Parathyroid adenoma (tissue), 2 donors: ENCODE measurements at regions not wholly inside any gene's neighbourhood (a gene's known extent, or its start where the extent isn't known, plus 50 kb on each side); places are given as distances from the start of the nearest gene placed in this dataset.

ENCODE experiments used
- H2AFZ ChIP-seq: fragments of 300-600 bp; sonication (generic); one replicate; pipeline ENCODE4 v1.7.0; 2017; ENCODE audit warnings: antibody characterized with exemption, mild to moderate bottlenecking
- H3K27ac ChIP-seq: fragments of 300-600 bp; sonication (generic); one replicate; pipeline ENCODE4 v1.7.0; 2017
- H3K27me3 ChIP-seq: fragments of 300-600 bp; sonication (generic); one replicate; pipeline ENCODE4 v1.7.0; 2017; ENCODE audit warnings: low read length; ENCODE audit not compliant: control insufficient read depth, insufficient read depth
- H3K36me3 ChIP-seq: fragments of 300-600 bp; sonication (generic); one replicate; pipeline ENCODE4 v1.7.0; 2017; ENCODE audit warnings: low read length; ENCODE audit not compliant: control insufficient read depth, insufficient read depth
- H3K4me1 ChIP-seq: fragments of 300-600 bp; sonication (generic); one replicate; pipeline ENCODE4 v1.7.0; 2017; ENCODE audit warnings: control low read depth
- H3K4me2 ChIP-seq: fragments of 300-600 bp; sonication (generic); one replicate; pipeline ENCODE4 v1.7.0; 2017; ENCODE audit warnings: low read length
- H3K4me3 ChIP-seq: fragments of 300-600 bp; sonication (generic); one replicate; pipeline ENCODE4 v1.7.0; 2017; ENCODE audit warnings: low read depth, low read length
- H3K79me2 ChIP-seq: fragments of 300-600 bp; sonication (generic); one replicate; pipeline ENCODE4 v1.7.0; 2017; ENCODE audit warnings: control low read depth
- H3K9ac ChIP-seq: fragments of 300-600 bp; sonication (generic); one replicate; pipeline ENCODE4 v1.7.0; 2017; ENCODE audit warnings: mild to moderate bottlenecking
- H3K9me3 ChIP-seq: fragments of 300-600 bp; sonication (generic); one replicate; pipeline ENCODE4 v1.7.0; 2017; ENCODE audit warnings: low read length; ENCODE audit not compliant: control insufficient read depth
- TF ChIP-seq, protein P1 (sequence below): fragments of 300-600 bp; sonication (generic); IDR thresholded peaks from one replicate; pipeline ENCODE4 v1.7.0; 2017; ENCODE audit warnings: antibody characterized with exemption, mild to moderate bottlenecking
- donor health status: primary hyperparathyroidism.

DNA sequence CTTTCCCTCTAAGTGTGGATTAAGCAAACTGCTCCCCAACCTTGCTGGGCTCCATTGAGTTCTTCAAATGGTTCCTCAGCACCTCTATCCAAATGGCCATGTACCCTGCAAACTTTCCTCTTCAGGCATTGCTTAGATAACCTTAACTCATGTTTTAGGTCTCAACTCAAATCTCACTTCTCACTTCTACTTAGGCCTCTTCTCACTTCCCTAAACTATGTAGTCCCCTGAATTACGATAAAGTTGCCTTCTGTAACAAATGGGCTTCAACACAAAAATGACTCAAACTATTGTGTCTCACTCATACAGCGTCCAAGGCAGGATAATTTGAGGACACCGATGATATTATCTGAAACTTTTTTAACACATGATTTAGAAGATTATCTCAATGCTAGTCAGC, 62.4 kb upstream of the STAC start:
- no peaks in the 10 kb centered on the region for H3K36me3 ChIP-seq
- no peaks in the 10 kb centered on the region for H3K27me3 ChIP-seq
- no peak overlapping the region for H2AFZ ChIP-seq
- H3K4me2 ChIP-seq = no peak overlapping the region
- peaks cover 4% of the 10 kb centered on the region for H3K4me1 ChIP-seq
- H3K9me3 ChIP-seq = no peaks in the 10 kb centered on the region
- no peak overlapping the region for H3K27ac ChIP-seq
- no peak overlapping the region for H3K9ac ChIP-seq
- no peaks in the 10 kb centered on the region for H3K79me2 ChIP-seq
- TF ChIP-seq, protein P1, sequence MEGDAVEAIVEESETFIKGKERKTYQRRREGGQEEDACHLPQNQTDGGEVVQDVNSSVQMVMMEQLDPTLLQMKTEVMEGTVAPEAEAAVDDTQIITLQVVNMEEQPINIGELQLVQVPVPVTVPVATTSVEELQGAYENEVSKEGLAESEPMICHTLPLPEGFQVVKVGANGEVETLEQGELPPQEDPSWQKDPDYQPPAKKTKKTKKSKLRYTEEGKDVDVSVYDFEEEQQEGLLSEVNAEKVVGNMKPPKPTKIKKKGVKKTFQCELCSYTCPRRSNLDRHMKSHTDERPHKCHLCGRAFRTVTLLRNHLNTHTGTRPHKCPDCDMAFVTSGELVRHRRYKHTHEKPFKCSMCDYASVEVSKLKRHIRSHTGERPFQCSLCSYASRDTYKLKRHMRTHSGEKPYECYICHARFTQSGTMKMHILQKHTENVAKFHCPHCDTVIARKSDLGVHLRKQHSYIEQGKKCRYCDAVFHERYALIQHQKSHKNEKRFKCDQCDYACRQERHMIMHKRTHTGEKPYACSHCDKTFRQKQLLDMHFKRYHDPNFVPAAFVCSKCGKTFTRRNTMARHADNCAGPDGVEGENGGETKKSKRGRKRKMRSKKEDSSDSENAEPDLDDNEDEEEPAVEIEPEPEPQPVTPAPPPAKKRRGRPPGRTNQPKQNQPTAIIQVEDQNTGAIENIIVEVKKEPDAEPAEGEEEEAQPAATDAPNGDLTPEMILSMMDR = no peak
- H3K4me3 ChIP-seq = no peak overlapping the region

DNA sequence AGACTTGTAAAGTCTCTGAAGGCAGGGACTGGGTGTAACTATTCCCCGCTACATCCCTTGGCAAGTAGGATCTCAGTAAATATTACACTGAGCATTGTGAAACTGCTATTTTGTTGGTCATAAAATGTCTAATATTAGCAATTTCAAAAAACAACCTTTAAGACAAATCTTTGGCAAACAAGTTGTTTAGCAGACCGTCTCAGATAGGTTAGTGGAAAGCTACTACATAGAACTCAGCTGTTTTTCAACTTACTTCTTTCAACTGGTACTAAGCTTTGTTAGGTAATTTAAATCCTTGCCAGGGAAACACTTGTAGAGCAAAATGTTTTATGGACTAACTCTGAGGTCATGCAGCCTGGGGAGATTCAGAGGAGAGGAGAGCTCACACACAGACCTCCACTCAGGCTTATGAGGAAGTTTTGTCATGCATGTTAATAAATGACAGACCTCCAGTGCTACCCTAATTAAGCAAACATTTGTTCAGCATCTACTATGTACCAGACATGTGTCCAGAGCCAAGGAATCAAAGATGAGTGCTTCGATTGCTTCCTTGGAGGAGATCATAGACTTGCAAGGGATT, 61.6 kb upstream of the STAC start:
- TF ChIP-seq, protein P1 = no peak
- Histone ChIP-seq H3K27ac (no peak overlapping the region), H3K4me2 (no peak overlapping the region), H3K79me2 (no peaks in the 10 kb centered on the region), H2AFZ (no peak overlapping the region), H3K4me3 (no peak overlapping the region), H3K4me1 (peaks cover 4% of the 10 kb centered on the region), H3K36me3 (no peaks in the 10 kb centered on the region), H3K27me3 (no peaks in the 10 kb centered on the region), H3K9ac (no peak overlapping the region), H3K9me3 (no peaks in the 10 kb centered on the region)

DNA sequence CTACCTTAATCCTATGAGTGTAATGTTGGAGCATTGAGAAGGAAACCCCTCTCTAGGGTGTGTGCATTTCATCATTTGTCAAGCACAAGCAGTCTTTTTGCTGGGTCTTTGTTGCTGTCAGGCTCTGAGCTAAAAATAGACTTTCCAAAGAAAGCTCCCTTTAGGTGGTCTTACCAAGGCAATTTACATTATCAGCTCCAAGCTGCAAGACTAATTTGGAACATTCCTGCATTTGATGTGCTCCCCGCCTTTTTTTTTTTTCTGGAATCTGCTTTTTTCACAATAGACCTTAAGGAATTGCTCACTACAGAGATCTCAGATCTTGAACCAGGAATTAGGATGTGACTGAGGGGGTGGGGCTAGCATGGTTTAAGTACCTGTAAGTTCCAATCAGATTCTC, 60.6 kb upstream of the STAC start:
- Histone ChIP-seq H3K9ac (no peak overlapping the region), H3K27me3 (no peaks in the 10 kb centered on the region), H3K4me1 (peaks cover 4% of the 10 kb centered on the region), H3K79me2 (no peaks in the 10 kb centered on the region), H3K27ac (no peak overlapping the region), H2AFZ (no peak overlapping the region), H3K4me2 (no peak overlapping the region), H3K4me3 (no peak overlapping the region), H3K9me3 (no peaks in the 10 kb centered on the region), H3K36me3 (no peaks in the 10 kb centered on the region)
- TF ChIP-seq, protein P1 = no peak
